ENCODE measurements at regions not wholly inside any gene's neighbourhood (a gene's known extent, or its start where the extent isn't known, plus 50 kb on each side); places are given as distances from the start of the nearest gene placed in this dataset.

DNA sequence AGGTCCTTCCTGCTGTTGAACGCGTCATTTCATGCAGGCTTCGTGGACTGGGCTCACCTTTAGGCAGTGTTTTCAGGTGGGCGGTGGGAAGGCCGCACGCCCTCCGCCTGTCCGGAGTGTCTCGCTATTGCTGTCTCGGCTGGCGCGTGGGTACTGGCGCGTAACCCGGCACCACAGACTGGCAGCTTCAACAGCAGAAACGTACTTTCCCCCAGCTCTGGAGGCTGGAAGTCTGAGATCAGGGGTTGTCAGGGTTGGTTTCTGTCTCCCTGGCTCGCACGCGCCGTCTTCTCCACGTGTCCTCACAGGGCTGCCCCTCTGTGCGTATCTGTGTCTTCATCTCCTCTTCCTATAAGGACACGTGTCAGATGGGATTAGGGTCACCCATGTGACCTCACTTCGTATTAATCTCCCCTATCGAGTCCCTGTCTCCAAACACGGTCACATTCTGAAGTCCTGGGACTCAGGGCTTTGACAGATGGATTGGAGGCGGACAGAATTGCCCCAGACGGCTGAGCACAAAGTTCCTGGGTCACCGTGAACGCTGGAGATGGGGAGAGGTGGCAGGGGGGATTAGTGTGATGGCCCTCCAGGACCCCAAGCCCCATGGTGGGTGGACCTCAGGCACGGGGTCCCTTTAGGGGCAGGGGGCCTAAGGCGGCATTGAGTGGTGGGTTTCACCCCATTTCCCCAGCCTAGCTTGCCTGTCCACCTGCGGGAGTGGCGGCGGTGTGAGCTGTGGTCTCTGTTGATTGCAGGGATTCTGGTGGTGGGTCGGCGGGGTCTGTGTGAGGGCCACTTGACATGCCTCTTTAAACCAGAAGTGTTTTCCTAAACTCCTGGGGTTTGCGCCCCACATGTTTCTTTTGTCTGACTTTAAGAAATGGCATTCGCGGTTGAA lies 83.4 kb upstream of the LRPAP1 start:
- H3K27ac ChIP-seq (replicated peaks in 1 of 4), result no peak overlapping the region
- intact Hi-C loops (cut with DNase I), result no loop called here
- no peaks in the 10 kb centered on the region for H3K9me3 ChIP-seq
- peaks cover 0 to 10% (median 5%) of the 10 kb centered on the region in 4 donors for H3K4me1 ChIP-seq
- H3K27me3 ChIP-seq, result peaks cover 0 to 47% (median 0%) of the 10 kb centered on the region in 4 donors
- DNase-seq (ENCODE audit: extremely low spot score), result no peak
- 83% methylated on average over 31 of the region's 40 CpGs for WGBS
- TF ChIP-seq POLR2A (IDR thresholded peaks at IDR 0.05; ENCODE audit: low read depth), result no peak
- no peak for TF ChIP-seq POLR2AphosphoS5 (IDR thresholded peaks at IDR 0.05)
- TF ChIP-seq EP300 (IDR thresholded peaks at IDR 0.05), result no peak
- TF ChIP-seq, protein P1, sequence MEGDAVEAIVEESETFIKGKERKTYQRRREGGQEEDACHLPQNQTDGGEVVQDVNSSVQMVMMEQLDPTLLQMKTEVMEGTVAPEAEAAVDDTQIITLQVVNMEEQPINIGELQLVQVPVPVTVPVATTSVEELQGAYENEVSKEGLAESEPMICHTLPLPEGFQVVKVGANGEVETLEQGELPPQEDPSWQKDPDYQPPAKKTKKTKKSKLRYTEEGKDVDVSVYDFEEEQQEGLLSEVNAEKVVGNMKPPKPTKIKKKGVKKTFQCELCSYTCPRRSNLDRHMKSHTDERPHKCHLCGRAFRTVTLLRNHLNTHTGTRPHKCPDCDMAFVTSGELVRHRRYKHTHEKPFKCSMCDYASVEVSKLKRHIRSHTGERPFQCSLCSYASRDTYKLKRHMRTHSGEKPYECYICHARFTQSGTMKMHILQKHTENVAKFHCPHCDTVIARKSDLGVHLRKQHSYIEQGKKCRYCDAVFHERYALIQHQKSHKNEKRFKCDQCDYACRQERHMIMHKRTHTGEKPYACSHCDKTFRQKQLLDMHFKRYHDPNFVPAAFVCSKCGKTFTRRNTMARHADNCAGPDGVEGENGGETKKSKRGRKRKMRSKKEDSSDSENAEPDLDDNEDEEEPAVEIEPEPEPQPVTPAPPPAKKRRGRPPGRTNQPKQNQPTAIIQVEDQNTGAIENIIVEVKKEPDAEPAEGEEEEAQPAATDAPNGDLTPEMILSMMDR (IDR thresholded peaks at IDR 0.05), result no peak
- no peaks in the 10 kb centered on the region for H3K36me3 ChIP-seq
- H3K4me3 ChIP-seq, result no peak overlapping the region

DNA sequence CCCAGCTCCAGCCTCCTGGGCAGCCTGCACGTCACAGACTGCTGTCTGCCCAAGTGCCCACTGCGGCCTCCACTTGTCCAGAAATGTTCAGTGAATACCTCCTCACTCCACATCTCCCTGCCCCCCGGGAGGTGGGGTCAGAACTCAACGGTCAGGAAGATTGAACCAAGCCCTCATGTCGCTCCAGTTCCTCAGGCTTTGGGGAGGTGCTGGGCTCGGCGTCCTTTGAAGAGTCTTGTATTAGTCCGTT lies 82.4 kb upstream of the LRPAP1 start:
- Histone ChIP-seq H3K9me3 (no peaks in the 10 kb centered on the region), H3K4me1 (peaks cover 0 to 10% (median 5%) of the 10 kb centered on the region in 4 donors), H3K4me3 (no peak overlapping the region), H3K27me3 (peaks cover 0 to 37% (median 0%) of the 10 kb centered on the region in 4 donors), H3K36me3 (no peaks in the 10 kb centered on the region), H3K27ac (replicated peaks in 1 of 4) (no peak overlapping the region)
- intact Hi-C loops (cut with DNase I), result no loop called here
- DNase-seq (ENCODE audit: extremely low spot score), result no peak
- TF ChIP-seq EP300 (IDR thresholded peaks at IDR 0.05), result no peak
- TF ChIP-seq, protein P1 (IDR thresholded peaks at IDR 0.05), result no peak
- no peak for TF ChIP-seq POLR2A (IDR thresholded peaks at IDR 0.05; ENCODE audit: low read depth)
- no peak for TF ChIP-seq POLR2AphosphoS5 (IDR thresholded peaks at IDR 0.05)
- 84% methylated on average over 7 of the region's 8 CpGs for WGBS

DNA sequence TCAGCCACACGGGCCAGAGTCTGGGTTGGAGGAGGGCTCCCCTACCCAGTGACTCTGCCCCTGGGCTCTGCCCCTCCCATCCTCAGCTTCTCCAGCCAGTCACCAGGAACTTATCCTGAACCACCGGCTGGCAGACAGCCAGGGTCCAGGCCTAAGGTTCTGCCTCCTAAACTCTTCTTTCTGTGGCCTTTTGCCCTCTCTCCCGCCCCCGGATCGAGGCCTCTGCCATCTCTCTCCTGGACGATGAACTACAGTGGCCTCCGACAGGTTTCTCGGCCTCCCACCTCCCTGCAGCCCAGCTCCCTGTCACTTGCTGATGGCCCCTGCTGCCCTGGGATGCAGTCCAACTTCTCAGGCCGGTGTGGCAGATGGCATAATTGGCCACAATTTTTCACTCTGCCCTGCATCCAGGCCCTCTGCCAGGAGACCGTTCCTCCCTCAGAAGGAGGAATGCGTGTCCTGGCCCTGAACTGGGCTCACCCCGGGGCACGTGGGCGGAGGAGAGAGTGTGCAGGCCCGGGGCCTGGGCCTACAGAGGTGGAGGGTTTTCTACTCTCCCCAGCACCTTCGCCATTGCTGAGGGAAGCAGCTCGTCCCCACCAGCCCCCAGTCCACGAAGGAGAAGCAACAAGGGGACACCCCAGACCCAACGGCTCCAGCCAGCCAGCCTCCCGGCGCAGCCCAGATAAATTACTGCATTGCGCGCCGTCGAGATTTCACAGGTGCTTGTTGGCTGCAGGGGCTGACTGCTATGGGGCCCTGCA lies 81.9 kb upstream of the LRPAP1 start:
- H3K4me3 ChIP-seq, result no peak overlapping the region
- DNase-seq (ENCODE audit: extremely low spot score), result no peak
- no peak for TF ChIP-seq EP300 (IDR thresholded peaks at IDR 0.05)
- TF ChIP-seq POLR2AphosphoS5 (IDR thresholded peaks at IDR 0.05), result no peak
- no peak for TF ChIP-seq POLR2A (IDR thresholded peaks at IDR 0.05; ENCODE audit: low read depth)
- TF ChIP-seq, protein P1 (IDR thresholded peaks at IDR 0.05), result no peak
- no peaks in the 10 kb centered on the region for H3K36me3 ChIP-seq
- H3K27ac ChIP-seq (replicated peaks in 1 of 4), result no peak overlapping the region
- peaks cover 0 to 32% (median 0%) of the 10 kb centered on the region in 4 donors for H3K27me3 ChIP-seq
- H3K9me3 ChIP-seq, result no peaks in the 10 kb centered on the region
- WGBS, result 64% methylated on average over 18 of the region's 25 CpGs
- H3K4me1 ChIP-seq, result peaks cover 0 to 10% (median 5%) of the 10 kb centered on the region in 4 donors
- intact Hi-C loops (cut with DNase I), result no loop called here

DNA sequence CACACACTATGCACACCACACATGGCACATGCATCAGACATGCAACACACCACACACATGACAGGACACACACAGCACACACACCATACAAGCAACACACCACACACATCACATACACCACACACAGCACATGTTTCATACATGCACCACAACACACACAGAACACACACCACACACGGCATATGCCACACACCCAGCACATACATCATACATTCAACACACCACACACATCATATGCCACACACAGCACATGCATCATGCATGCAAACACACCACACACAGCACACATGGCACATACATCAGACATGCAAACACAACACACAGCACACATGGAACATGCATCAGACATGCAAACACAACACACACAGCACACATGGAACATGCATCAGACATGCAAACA lies 80.7 kb upstream of the LRPAP1 start:
- TF ChIP-seq EP300 (IDR thresholded peaks at IDR 0.05) (no peak), POLR2AphosphoS5 (IDR thresholded peaks at IDR 0.05) (no peak), POLR2A (IDR thresholded peaks at IDR 0.05; ENCODE audit: low read depth) (no peak)
- TF ChIP-seq, protein P1 (IDR thresholded peaks at IDR 0.05), result no peak
- no peak overlapping the region for H3K4me3 ChIP-seq
- H3K27ac ChIP-seq (replicated peaks in 1 of 4), result no peak overlapping the region
- no peak for DNase-seq (ENCODE audit: extremely low spot score)
- H3K4me1 ChIP-seq, result peaks cover 0 to 10% (median 5%) of the 10 kb centered on the region in 4 donors
- H3K27me3 ChIP-seq, result peaks cover 0 to 30% (median 0%) of the 10 kb centered on the region in 4 donors
- no peaks in the 10 kb centered on the region for H3K36me3 ChIP-seq
- 100% methylated on average over 1 of the region's 1 CpG for WGBS
- H3K9me3 ChIP-seq, result no peaks in the 10 kb centered on the region
- intact Hi-C loops (cut with DNase I), result no loop called here
